RWPE1 (cell line): ENCODE measurements at regions not wholly inside any gene's neighbourhood (a gene's known extent, or its start where the extent isn't known, plus 50 kb on each side); places are given as distances from the start of the nearest gene placed in this dataset.

Experiments used
- CTCF ChIA-PET: fragments of 350-600 bp; sonication (Branson Sonifier 250); formaldehyde crosslinking; extraction: SDS; loops from one replicate; lab custom pipeline; 2021; lab: Yijun Ruan, JAX
- POLR2A ChIA-PET: fragments of 400-600 bp; formaldehyde crosslinking; extraction: SDS; loops from one replicate; lab custom pipeline; 2020; ENCODE audit warnings: antibody characterized with exemption; ENCODE audit not compliant: low non-redundant PET; lab: Yijun Ruan, JAX
- DNase-seq: peaks from one replicate; pipeline ENCODE4 v3.0.0; 2012; ENCODE audit warnings: low spot score
- H3K27ac ChIP-seq: fragments of 450-650 bp; 2 replicates; pipeline ENCODE4 v1.5.1; 2017
- CTCF ChIP-seq: fragments of 450-650 bp; conservative IDR thresholded peaks from 2 replicates; pipeline ENCODE4 v1.5.1; 2017; ENCODE audit warnings: low read depth, mild to moderate bottlenecking

GRCh38 chr15:29539736-29540135 lies 270.1 kb upstream of the NSMCE3 start:
- CTCF ChIA-PET = no interaction called here
- no peak for TF ChIP-seq CTCF
- no peak for DNase-seq
- POLR2A ChIA-PET = no interaction called here
- no peak overlapping the region for H3K27ac ChIP-seq

- TF ChIP-seq CTCF = no peak
- DNase-seq = no peak
- H3K27ac ChIP-seq = no peak overlapping the region
- CTCF ChIA-PET = no interaction called here
- POLR2A ChIA-PET = no interaction called here
Measured at GRCh38 chr15:29538044-29538443, 268.4 kb upstream of the NSMCE3 start.

GRCh38 chr15:29535952-29536351 lies 266.3 kb upstream of the NSMCE3 start:
- no peak for DNase-seq
- POLR2A ChIA-PET = no interaction called here
- no peak overlapping the region for H3K27ac ChIP-seq
- no peak for TF ChIP-seq CTCF
- CTCF ChIA-PET = no interaction called here

GRCh38 chr15:29534378-29534777 lies 264.8 kb upstream of the NSMCE3 start:
- CTCF ChIA-PET = no interaction called here
- DNase-seq = no peak
- POLR2A ChIA-PET = no interaction called here
- no peak for TF ChIP-seq CTCF
- H3K27ac ChIP-seq = no peak overlapping the region

GRCh38 chr15:29533647-29534046 lies 264.0 kb upstream of the NSMCE3 start:
- CTCF ChIA-PET = no interaction called here
- TF ChIP-seq CTCF = no peak
- POLR2A ChIA-PET = no interaction called here
- H3K27ac ChIP-seq = no peak overlapping the region
- DNase-seq = no peak

GRCh38 chr15:29532296-29532695 lies 262.7 kb upstream of the NSMCE3 start:
- TF ChIP-seq CTCF = no peak
- DNase-seq = no peak
- POLR2A ChIA-PET = no interaction called here
- no peak overlapping the region for H3K27ac ChIP-seq
- CTCF ChIA-PET = no interaction called here

GRCh38 chr15:29530966-29531365 lies 261.3 kb upstream of the NSMCE3 start:
- no peak for TF ChIP-seq CTCF
- ChIA-PET POLR2A (no interaction called here), CTCF (no interaction called here)
- DNase-seq = no peak
- no peak overlapping the region for H3K27ac ChIP-seq
